ENCODE measurements at regions not wholly inside any gene's neighbourhood (a gene's known extent, or its start where the extent isn't known, plus 50 kb on each side); places are given as distances from the start of the nearest gene placed in this dataset.
"Not testable (repeated sequence)": the region's sequence is repeated elsewhere in the genome, so short reads cannot be mapped to it uniquely, and the experiment has no call there.

DNA sequence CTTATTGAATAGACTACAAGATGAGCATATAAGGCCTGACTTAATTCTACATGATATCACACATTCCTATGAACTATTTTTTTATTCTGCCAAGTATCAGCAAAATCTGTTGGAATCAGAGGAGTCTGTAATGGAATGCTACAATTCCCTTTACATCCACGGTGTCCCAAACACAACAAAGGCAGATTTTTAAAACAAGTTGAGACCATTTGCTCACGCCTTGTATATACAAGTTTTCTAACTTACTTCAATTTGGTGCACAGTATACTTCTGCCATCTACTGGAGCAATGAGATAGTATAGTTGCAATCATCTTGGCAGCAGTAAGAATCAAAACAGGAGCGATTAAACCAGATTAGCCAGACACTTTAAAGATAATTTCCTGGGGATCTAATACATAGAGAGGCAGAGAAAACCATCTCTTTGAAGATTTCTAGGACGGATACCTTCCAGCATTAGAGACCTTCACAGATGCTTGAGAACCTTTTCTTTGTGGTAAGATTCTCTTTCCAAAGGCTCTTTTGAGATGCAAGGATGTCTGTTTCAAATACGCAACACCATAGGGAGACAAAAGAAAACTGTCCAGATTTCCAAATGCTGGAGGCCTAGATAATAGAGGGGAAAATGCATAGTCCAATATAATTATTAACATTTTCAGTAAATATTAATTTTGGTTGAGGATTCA lies 302.0 kb upstream of the MIR17HG start:
- ATAC-seq = no peak

DNA sequence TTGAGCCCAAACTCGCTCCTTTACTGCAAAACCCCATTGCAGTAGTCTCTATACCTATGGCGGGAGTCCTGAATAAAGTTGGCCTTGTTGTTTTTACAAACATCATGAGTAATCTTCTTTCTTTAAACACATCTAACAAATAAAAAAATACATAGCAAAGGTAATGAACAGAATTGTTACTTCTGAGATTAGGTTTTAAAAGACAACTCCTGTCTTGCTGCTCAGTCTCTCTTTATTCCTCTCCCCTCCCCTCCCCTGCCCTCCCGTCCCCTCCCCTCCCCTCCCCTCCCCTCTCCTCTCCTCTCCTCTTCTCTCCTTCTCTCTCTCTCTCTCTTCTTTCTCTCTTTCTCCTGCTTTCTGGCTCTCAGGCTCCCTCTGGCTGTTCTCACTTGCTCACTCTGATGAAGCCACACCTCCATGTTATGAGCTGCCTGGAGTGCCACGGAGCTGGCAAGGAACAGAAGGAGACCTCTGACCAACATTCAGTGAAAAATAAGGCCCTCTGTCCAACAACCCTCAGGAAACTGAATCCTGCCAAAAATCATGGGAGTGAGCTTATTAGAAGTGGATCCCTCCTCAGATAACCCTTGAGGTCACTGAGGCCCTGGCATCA lies 300.7 kb upstream of the MIR17HG start:
- H3K9me3 ChIP-seq (ENCODE audit: control insufficient read depth, low read length, poor library complexity, severe bottlenecking) = no peaks in the 10 kb centered on the region
- H3K36me3 Mint-ChIP-seq (ENCODE audit: low read depth) = no peaks in the 10 kb centered on the region
- DNase-seq = no peak
- ATAC-seq = no peak
- H3K4me1 Mint-ChIP-seq = no peaks in the 10 kb centered on the region
- no peak overlapping the region for H3K4me3 Mint-ChIP-seq
- no peak overlapping the region for H3K27ac Mint-ChIP-seq
- no peaks in the 10 kb centered on the region for H3K27me3 Mint-ChIP-seq

More for the DNA sequence above, 302.0 kb upstream of the MIR17HG start:
- Mint-ChIP-seq H3K4me1 (no peaks in the 10 kb centered on the region), H3K27ac (no peak overlapping the region), H3K27me3 (no peaks in the 10 kb centered on the region), H3K4me3 (no peak overlapping the region), H3K36me3 (ENCODE audit: low read depth) (no peaks in the 10 kb centered on the region)
- no peaks in the 10 kb centered on the region for H3K9me3 ChIP-seq (ENCODE audit: control insufficient read depth, low read length, poor library complexity, severe bottlenecking)
- DNase-seq = no peak

DNA sequence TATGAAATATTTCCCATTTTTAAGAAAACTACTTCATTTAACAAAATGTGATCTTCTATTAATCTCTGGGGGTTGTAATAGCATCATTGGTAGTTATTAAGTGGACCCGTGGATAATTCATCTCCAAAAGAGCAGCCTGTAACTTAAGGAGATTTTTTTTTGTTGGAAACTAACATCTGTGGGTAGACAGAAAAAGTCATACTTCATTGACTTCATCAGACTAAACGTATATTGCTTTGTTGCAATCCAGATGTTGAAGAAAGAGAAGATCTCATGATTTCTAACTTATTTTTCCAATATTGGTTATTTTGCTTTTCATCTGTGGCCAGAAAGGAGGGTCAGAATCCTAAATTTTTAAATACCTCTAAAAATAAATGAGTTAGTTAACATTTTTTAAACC lies 296.5 kb upstream of the MIR17HG start:
- Mint-ChIP-seq H3K4me1 (no peaks in the 10 kb centered on the region), H3K36me3 (ENCODE audit: low read depth) (no peaks in the 10 kb centered on the region), H3K4me3 (no peak overlapping the region), H3K27me3 (no peaks in the 10 kb centered on the region), H3K27ac (no peak overlapping the region)
- ATAC-seq (no peak), DNase-seq (no peak)
- H3K9me3 ChIP-seq (ENCODE audit: control insufficient read depth, low read length, poor library complexity, severe bottlenecking) = no peaks in the 10 kb centered on the region

DNA sequence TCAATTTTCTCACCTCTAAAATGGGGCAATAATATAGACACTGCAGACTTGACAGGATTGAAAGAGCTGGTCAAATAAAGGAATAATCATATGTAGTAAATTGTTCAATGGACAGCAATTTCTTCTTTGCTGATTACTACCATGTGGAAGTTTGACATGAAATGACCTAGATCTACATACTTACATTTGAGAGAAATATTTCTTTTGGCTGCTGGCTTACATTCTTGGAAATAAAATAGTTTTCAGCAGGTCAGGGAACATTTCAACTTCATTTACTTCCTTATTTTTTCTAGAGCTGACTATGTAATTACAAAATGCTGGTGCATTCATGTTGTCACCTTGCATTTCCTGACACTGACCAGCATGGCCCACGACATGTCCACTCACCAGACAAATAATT lies 294.6 kb upstream of the MIR17HG start:
- Mint-ChIP-seq H3K27ac (no peak overlapping the region), H3K36me3 (ENCODE audit: low read depth) (no peaks in the 10 kb centered on the region)
- no peak for ATAC-seq

DNA sequence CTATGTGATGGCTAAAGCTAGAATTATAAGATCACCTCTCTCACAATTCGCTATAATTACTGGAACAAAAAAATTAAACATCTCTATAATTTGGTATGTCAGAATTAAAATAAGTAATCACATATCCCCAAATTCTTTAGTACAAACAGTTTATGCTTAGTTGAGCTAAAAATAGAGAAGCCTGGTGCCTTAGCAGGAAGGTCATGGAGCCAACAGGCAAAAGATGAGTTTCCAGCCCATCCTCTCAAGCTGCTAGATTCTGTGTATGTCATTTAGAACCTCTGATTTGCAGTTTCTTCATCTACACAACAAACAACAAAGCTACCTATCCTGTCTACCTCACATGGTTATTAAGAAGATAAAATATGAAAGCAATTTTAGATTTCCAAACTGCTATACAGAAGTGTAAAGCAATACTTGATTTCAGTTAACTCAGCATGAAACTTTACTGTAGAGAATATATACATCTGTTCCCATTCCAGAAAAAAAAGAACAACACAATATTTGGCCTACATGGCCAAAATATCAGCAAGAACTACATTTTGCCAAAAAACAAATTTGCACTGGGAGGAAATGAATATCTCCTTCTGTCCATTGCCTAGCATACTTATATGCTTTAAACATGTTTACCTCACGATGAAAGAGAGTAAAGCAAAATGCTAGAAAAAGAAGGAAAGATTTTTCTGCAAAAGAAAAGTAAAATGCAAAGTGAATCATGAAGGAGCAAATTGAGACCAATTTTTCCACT lies 294.0 kb upstream of the MIR17HG start:
- no peak for DNase-seq
- Mint-ChIP-seq H3K4me3 (no peak overlapping the region), H3K27ac (no peak overlapping the region), H3K4me1 (no peaks in the 10 kb centered on the region), H3K36me3 (ENCODE audit: low read depth) (no peaks in the 10 kb centered on the region), H3K27me3 (no peaks in the 10 kb centered on the region)
- H3K9me3 ChIP-seq (ENCODE audit: control insufficient read depth, low read length, poor library complexity, severe bottlenecking) = no peaks in the 10 kb centered on the region
- no peak for ATAC-seq

More for the DNA sequence above, 294.6 kb upstream of the MIR17HG start:
- H3K4me3 Mint-ChIP-seq = no peak overlapping the region
- DNase-seq = no peak
- no peaks in the 10 kb centered on the region for H3K9me3 ChIP-seq (ENCODE audit: control insufficient read depth, low read length, poor library complexity, severe bottlenecking)
- H3K4me1 Mint-ChIP-seq = no peaks in the 10 kb centered on the region
- no peaks in the 10 kb centered on the region for H3K27me3 Mint-ChIP-seq

DNA sequence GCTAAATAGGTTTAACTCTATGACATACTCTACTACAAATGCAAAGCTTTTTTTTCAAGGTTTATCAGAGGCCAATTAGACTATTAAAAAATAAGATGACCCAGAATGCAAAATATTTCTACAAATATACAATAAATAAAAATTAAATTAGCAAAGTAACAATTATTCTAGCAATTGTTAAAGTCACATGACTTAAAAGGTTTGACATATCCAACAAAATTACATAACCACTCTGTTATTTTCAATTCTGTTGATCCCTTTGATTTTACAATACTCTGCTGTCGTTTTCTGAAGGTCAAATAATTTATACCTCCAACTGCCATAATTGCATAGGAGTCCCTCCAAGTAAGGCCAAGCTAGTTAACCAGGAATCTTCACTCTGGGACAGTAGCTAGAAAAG lies 292.6 kb upstream of the MIR17HG start:
- Mint-ChIP-seq H3K4me1 (no peaks in the 10 kb centered on the region), H3K27me3 (no peaks in the 10 kb centered on the region), H3K36me3 (ENCODE audit: low read depth) (no peaks in the 10 kb centered on the region), H3K27ac (no peak overlapping the region), H3K4me3 (no peak overlapping the region)
- DNase-seq = no peak
- H3K9me3 ChIP-seq (ENCODE audit: control insufficient read depth, low read length, poor library complexity, severe bottlenecking) = no peaks in the 10 kb centered on the region
- no peak for ATAC-seq

DNA sequence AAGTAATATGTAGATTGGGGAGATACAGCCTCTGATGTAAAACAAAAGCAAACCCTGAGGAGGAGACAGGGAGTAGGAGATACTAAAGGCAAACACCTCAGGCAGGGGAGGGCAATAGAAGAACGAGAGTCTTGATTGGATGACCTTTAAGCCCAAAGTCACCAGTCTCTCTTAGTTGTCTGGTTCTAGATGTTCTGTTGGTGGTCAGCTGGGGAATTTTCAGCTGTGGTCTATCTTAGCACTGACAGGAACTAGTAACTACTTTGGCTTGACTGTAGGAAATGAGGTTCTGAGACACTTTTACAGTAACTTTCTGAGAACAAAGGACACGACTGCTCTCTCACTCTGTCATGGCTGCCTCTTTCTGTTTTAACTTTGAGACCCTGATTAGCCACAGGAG lies 290.7 kb upstream of the MIR17HG start:
- Mint-ChIP-seq H3K4me1 (no peaks in the 10 kb centered on the region), H3K27me3 (no peaks in the 10 kb centered on the region), H3K4me3 (no peak overlapping the region), H3K27ac (no peak overlapping the region), H3K36me3 (ENCODE audit: low read depth) (no peaks in the 10 kb centered on the region)
- no peaks in the 10 kb centered on the region for H3K9me3 ChIP-seq (ENCODE audit: control insufficient read depth, low read length, poor library complexity, severe bottlenecking)
- DNase-seq = no peak
- no peak for ATAC-seq

DNA sequence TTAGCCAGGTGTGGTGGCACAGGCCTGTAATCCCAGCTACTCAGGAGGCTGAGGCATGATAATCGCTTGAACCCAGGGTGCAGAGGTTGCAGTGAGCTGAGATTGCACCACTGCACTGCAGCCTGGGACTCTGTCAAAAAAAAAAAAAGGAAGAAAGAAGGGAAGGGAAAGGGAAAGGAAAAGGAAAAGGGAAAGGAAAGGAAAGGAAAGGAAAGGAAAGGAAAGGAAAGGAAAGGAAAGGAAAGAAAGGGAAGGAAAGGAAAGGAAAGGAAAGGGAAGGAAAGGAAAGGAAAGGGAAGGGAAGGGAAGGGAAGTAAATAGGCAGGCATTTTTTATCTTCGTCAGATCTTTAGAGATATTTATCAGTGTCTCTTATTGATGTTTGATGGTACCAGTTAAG lies 290.0 kb upstream of the MIR17HG start:
- H3K27me3 Mint-ChIP-seq; H3K4me1 Mint-ChIP-seq; H3K27ac Mint-ChIP-seq; H3K4me3 Mint-ChIP-seq; ATAC-seq; H3K9me3 ChIP-seq (ENCODE audit: control insufficient read depth, low read length, poor library complexity, severe bottlenecking); H3K36me3 Mint-ChIP-seq (ENCODE audit: low read depth); DNase-seq: not testable (repeated sequence)

DNA sequence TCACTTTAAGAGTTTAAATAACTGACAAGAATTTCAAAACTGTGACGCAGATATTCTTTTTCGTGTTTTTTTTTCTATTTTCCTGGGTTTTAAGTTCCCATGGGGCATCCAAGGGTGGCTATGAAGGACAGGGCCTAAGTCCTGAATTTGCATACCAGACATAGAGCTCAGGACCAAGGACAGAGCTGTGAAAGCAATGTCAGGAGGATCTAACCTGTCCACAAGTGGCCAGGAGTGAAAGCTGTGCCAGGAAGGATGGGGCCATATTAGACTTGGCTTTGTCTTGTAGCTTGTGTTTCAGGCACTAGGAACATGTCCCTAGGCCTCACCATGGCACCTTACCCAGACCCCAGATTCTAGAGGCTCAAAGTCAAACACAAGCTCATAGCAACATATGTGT lies 289.4 kb upstream of the MIR17HG start:
- no peak overlapping the region for H3K27ac Mint-ChIP-seq
- no peak for ATAC-seq
- H3K9me3 ChIP-seq (ENCODE audit: control insufficient read depth, low read length, poor library complexity, severe bottlenecking) = no peaks in the 10 kb centered on the region
- H3K4me1 Mint-ChIP-seq = no peaks in the 10 kb centered on the region
- no peaks in the 10 kb centered on the region for H3K27me3 Mint-ChIP-seq
- H3K36me3 Mint-ChIP-seq (ENCODE audit: low read depth) = no peaks in the 10 kb centered on the region
- H3K4me3 Mint-ChIP-seq = no peak overlapping the region
- DNase-seq = no peak

DNA sequence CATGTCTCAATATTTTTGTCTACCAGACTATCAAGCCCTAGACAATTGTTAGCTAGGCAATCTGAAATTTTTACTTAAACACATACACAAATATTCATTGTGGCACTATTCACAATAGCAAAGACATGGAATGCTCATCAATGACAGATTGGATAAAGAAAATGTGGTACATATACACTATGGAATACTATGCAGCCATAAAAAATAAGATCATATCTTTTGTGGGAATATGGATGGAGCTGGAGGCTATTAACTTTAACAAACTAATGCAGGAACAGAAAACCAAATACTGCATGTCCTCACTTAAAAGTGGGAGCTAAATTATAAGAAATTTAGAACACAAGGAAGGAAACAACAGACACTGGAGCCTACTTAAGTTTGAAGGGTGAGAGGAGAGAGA lies 288.6 kb upstream of the MIR17HG start:
- H3K27me3 Mint-ChIP-seq = no peaks in the 10 kb centered on the region
- no peak overlapping the region for H3K27ac Mint-ChIP-seq
- ATAC-seq = no peak
- H3K4me3 Mint-ChIP-seq = no peak overlapping the region
- no peak for DNase-seq
- no peaks in the 10 kb centered on the region for H3K4me1 Mint-ChIP-seq
- no peaks in the 10 kb centered on the region for H3K36me3 Mint-ChIP-seq (ENCODE audit: low read depth)
- H3K9me3 ChIP-seq (ENCODE audit: control insufficient read depth, low read length, poor library complexity, severe bottlenecking) = no peaks in the 10 kb centered on the region

DNA sequence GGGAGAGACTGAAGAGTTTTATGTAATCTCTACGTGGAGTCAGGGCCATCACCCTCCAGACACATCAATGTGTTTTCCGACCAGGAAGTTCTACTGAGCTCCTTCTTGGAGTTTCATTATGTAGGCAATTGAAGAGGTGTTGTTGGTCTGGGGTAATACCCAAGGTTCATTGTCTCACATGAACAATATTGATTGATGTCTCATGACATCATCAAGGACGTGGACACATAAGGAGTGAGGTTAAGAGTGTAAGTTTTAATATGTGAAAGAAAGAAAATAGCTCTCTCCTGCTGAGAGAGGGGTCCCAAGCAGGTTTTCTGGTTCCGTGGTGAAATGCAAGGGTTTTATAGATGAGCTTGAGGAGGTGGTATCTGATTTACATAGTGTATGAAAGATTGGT lies 280.7 kb upstream of the MIR17HG start:
- ATAC-seq = no peak
- DNase-seq = no peak
- no peaks in the 10 kb centered on the region for H3K9me3 ChIP-seq (ENCODE audit: control insufficient read depth, low read length, poor library complexity, severe bottlenecking)
- no peak overlapping the region for H3K4me3 Mint-ChIP-seq
- H3K4me1 Mint-ChIP-seq = no peaks in the 10 kb centered on the region
- H3K27ac Mint-ChIP-seq = no peak overlapping the region
- H3K27me3 Mint-ChIP-seq = no peaks in the 10 kb centered on the region
- H3K36me3 Mint-ChIP-seq (ENCODE audit: low read depth) = no peaks in the 10 kb centered on the region

DNA sequence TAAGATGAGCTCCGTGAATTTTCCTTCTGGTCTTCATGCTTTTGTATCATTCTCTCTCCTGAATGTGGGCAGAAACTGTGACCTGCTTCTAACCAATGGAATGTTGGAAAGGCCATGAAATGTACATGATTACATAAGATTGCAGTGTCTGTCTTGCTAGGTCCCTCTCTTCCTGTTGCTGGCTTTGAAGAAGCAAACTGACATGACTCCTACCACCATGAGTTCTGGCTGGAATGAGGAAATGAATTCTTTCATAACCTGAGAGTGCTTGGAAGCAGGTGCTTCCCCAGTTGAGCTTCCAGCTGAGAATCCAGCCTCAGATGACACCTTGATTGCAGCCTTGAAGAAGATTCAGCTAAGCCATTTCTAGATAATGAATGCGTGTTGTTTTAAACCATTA lies 275.0 kb upstream of the MIR17HG start:
- Mint-ChIP-seq H3K27me3 (no peaks in the 10 kb centered on the region), H3K4me3 (no peak overlapping the region), H3K4me1 (no peaks in the 10 kb centered on the region), H3K36me3 (ENCODE audit: low read depth) (no peaks in the 10 kb centered on the region), H3K27ac (no peak overlapping the region)
- no peaks in the 10 kb centered on the region for H3K9me3 ChIP-seq (ENCODE audit: control insufficient read depth, low read length, poor library complexity, severe bottlenecking)
- no peak for DNase-seq
- no peak for ATAC-seq

DNA sequence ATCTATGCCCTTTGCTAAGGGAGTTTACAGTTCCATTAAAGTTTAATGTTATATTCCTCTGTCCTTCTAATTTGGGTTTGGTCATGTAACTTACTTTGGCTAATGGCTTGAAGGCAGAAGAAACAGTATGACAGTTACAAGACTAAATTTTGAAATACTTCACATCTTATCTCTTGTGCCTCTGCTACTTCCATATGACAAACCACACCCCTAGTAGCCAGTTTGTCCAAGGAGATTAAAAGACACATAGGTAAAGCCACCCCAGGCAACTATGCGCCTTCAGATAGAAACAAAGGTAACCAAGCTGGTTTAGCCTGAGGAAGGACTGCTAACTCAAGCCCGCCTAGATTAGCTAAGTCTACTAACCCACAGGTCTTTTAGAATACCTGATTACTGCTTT lies 273.4 kb upstream of the MIR17HG start:
- H3K9me3 ChIP-seq (ENCODE audit: control insufficient read depth, low read length, poor library complexity, severe bottlenecking) = no peaks in the 10 kb centered on the region
- DNase-seq (no peak), ATAC-seq (no peak)
- Mint-ChIP-seq H3K27ac (no peak overlapping the region), H3K4me3 (no peak overlapping the region), H3K4me1 (no peaks in the 10 kb centered on the region), H3K27me3 (no peaks in the 10 kb centered on the region), H3K36me3 (ENCODE audit: low read depth) (no peaks in the 10 kb centered on the region)

DNA sequence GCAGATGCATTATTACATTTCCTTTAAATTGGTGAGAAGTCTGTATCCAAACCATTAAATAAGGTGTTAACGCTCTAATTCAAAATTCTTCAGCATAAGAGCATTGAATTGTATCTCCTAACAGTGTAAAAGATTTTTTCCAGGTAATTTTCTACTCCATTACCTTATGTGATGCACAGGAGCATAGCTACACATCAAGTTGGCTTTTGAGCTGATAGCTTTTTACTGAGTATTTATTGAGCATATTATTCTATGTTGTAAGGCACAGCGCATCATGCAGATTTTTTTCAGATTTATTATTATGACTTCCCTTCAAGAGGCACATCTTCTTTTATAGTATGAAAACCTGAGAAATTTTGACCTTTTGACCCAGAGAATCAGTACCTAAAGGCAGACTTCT lies 270.7 kb upstream of the MIR17HG start:
- no peak overlapping the region for H3K4me3 Mint-ChIP-seq
- no peak overlapping the region for H3K27ac Mint-ChIP-seq
- ATAC-seq = no peak
- no peaks in the 10 kb centered on the region for H3K27me3 Mint-ChIP-seq
- no peaks in the 10 kb centered on the region for H3K4me1 Mint-ChIP-seq
- no peak for DNase-seq
- no peaks in the 10 kb centered on the region for H3K9me3 ChIP-seq (ENCODE audit: control insufficient read depth, low read length, poor library complexity, severe bottlenecking)
- no peaks in the 10 kb centered on the region for H3K36me3 Mint-ChIP-seq (ENCODE audit: low read depth)

Data from T-helper 17 cell (primary cell).